ENCODE measurements at regions not wholly inside any gene's neighbourhood (a gene's known extent, or its start where the extent isn't known, plus 50 kb on each side); places are given as distances from the start of the nearest gene placed in this dataset.

DNA sequence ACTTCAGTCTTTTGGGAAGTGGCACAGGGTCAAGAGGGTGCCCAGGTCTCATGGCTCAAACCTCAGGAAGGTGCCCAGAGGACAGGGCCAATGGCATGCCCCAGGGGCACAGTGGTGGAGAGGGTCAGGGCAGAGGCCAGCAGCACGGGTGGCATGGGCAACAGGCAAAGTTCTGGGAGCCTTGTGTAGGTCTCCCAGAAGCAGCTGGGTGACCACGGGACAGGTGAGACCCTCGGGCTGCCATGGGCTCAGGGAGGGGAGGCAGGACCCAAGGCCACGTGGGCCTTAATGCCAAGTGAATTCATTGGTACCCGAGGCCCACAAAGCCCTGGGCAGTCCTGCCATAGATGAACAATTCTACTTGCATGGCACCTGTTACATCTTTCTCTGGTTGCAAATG is 72.4 kb upstream of the ADAMTS2 start:
- Histone ChIP-seq H3K4me3 (ENCODE audit: low read depth in 1 of 3, low read length in 3 of 3) (no peak overlapping the region), H3K36me3 (ENCODE audit: control insufficient read depth in 3 of 3, insufficient read depth in 2 of 3, low read depth in 1 of 3, low read length in 3 of 3) (no peaks in the 10 kb centered on the region), H3K9me3 (ENCODE audit: control insufficient read depth in 2 of 2, insufficient read depth in 1 of 2, low read depth in 1 of 2, low read length in 1 of 2) (no peaks in the 10 kb centered on the region), H3K4me1 (ENCODE audit: control insufficient read depth in 3 of 3, insufficient read depth in 2 of 3, low read depth in 1 of 3, low read length in 2 of 3) (no peaks in the 10 kb centered on the region), H3K27me3 (ENCODE audit: control insufficient read depth in 3 of 3, insufficient read depth in 3 of 3, low read length in 3 of 3) (peaks cover 0 to 2% (median 0%) of the 10 kb centered on the region in 3 donors), H3K27ac (ENCODE audit: low read depth in 1 of 3, low read length in 2 of 3) (no peak overlapping the region)
- FAIRE-seq (no peak), DNase-seq (no peak)
- 51 to 74% (median 54%) methylated on average over 5 of the region's 5 CpGs for WGBS, 3 donors

DNA sequence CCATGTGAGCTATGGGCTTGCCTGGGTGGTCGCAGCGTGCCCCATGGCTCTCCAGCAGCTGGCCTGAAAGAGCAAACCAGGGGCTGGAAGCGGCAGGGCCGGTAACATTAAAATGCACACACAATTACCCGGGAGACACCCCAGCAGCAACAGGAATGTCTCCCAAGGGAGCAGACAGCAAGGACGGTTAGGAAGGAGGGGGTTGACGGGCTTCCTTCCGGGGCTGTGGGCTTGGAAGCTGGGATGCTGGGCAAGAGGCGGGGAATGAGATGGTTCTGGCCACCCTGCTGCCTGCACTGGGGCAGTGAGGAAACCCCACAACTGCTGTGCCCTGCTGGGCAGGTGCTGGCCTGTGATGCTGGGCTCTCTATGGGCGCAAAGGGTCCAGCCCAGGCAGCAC is 71.8 kb upstream of the ADAMTS2 start:
- H3K9me3 ChIP-seq (ENCODE audit: control insufficient read depth in 2 of 2, insufficient read depth in 1 of 2, low read depth in 1 of 2, low read length in 1 of 2): no peaks in the 10 kb centered on the region
- H3K27ac ChIP-seq (ENCODE audit: low read depth in 1 of 3, low read length in 2 of 3): no peak overlapping the region
- FAIRE-seq (no peak), DNase-seq (no peak)
- 41 to 57% (median 48%) methylated on average over 10 of the region's 10 CpGs for WGBS, 3 donors
- H3K4me3 ChIP-seq (ENCODE audit: low read depth in 1 of 3, low read length in 3 of 3): no peak overlapping the region
- no peaks in the 10 kb centered on the region for H3K36me3 ChIP-seq (ENCODE audit: control insufficient read depth in 3 of 3, insufficient read depth in 2 of 3, low read depth in 1 of 3, low read length in 3 of 3)
- peaks cover 0 to 2% (median 0%) of the 10 kb centered on the region in 3 donors for H3K27me3 ChIP-seq (ENCODE audit: control insufficient read depth in 3 of 3, insufficient read depth in 3 of 3, low read length in 3 of 3)
- H3K4me1 ChIP-seq (ENCODE audit: control insufficient read depth in 3 of 3, insufficient read depth in 2 of 3, low read depth in 1 of 3, low read length in 2 of 3): no peaks in the 10 kb centered on the region

DNA sequence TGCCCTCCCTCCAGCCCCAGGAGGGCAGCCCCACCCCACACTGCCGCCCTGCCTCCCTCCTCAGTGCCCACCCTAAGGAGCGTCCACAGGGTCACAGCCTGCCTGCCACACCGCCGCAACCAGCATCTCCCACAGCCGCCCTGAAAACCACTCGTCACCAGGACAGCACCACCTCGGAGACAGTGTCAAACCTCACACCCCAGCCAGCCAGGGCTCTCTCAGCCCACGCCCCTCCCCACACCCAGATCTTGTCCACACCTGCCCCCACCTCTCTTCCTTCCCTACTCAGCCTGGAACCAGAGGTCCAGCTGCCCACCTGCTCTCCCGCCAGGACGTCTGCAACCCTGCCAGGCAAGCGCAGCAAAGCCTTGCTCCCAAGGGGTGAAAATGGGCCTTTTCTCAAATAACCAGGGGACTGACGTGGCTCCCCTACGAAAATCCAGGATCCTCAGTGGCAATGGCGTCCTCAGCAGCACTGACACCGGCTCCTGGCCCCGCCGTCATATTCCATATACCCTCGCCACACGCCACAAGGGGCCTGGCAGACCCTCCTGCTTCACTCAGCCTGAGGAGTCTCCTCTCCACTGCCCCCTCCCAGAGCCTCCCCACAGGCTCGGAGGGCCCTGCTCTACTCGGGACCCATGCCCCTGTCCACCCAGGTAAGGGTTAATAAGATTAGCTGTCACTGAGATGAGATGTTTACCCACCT is 71.0 kb upstream of the ADAMTS2 start:
- DNase-seq (no peak), FAIRE-seq (no peak)
- 71 to 82% (median 74%) methylated on average over 17 to 21 of the region's 21 CpGs for WGBS, 3 donors
- H3K9me3 ChIP-seq (ENCODE audit: control insufficient read depth in 2 of 2, insufficient read depth in 1 of 2, low read depth in 1 of 2, low read length in 1 of 2): no peaks in the 10 kb centered on the region
- no peak overlapping the region for H3K27ac ChIP-seq (ENCODE audit: low read depth in 1 of 3, low read length in 2 of 3)
- no peaks in the 10 kb centered on the region for H3K36me3 ChIP-seq (ENCODE audit: control insufficient read depth in 3 of 3, insufficient read depth in 2 of 3, low read depth in 1 of 3, low read length in 3 of 3)
- H3K4me3 ChIP-seq (ENCODE audit: low read depth in 1 of 3, low read length in 3 of 3): no peak overlapping the region
- no peaks in the 10 kb centered on the region for H3K4me1 ChIP-seq (ENCODE audit: control insufficient read depth in 3 of 3, insufficient read depth in 2 of 3, low read depth in 1 of 3, low read length in 2 of 3)
- peaks cover 0 to 2% (median 0%) of the 10 kb centered on the region in 3 donors for H3K27me3 ChIP-seq (ENCODE audit: control insufficient read depth in 3 of 3, insufficient read depth in 3 of 3, low read length in 3 of 3)

GRCh38 chr5:179415291-179416060 is 70.2 kb upstream of the ADAMTS2 start:
- WGBS, 3 donors: 81 to 90% (median 83%) methylated on average over 11 of the region's 11 CpGs
- H3K36me3 ChIP-seq (ENCODE audit: control insufficient read depth in 3 of 3, insufficient read depth in 2 of 3, low read depth in 1 of 3, low read length in 3 of 3): no peaks in the 10 kb centered on the region
- no peaks in the 10 kb centered on the region for H3K9me3 ChIP-seq (ENCODE audit: control insufficient read depth in 2 of 2, insufficient read depth in 1 of 2, low read depth in 1 of 2, low read length in 1 of 2)
- H3K27me3 ChIP-seq (ENCODE audit: control insufficient read depth in 3 of 3, insufficient read depth in 3 of 3, low read length in 3 of 3): peaks cover 0 to 2% (median 0%) of the 10 kb centered on the region in 3 donors
- FAIRE-seq: no peak
- no peaks in the 10 kb centered on the region for H3K4me1 ChIP-seq (ENCODE audit: control insufficient read depth in 3 of 3, insufficient read depth in 2 of 3, low read depth in 1 of 3, low read length in 2 of 3)
- no peak for DNase-seq
- H3K27ac ChIP-seq (ENCODE audit: low read depth in 1 of 3, low read length in 2 of 3): no peak overlapping the region
- H3K4me3 ChIP-seq (ENCODE audit: low read depth in 1 of 3, low read length in 3 of 3): no peak overlapping the region

GRCh38 chr5:179414459-179415261 is 69.4 kb upstream of the ADAMTS2 start:
- Histone ChIP-seq H3K27ac (ENCODE audit: low read depth in 1 of 3, low read length in 2 of 3) (no peak overlapping the region), H3K27me3 (ENCODE audit: control insufficient read depth in 3 of 3, insufficient read depth in 3 of 3, low read length in 3 of 3) (peaks cover 0 to 2% (median 0%) of the 10 kb centered on the region in 3 donors), H3K4me3 (ENCODE audit: low read depth in 1 of 3, low read length in 3 of 3) (no peak overlapping the region), H3K36me3 (ENCODE audit: control insufficient read depth in 3 of 3, insufficient read depth in 2 of 3, low read depth in 1 of 3, low read length in 3 of 3) (no peaks in the 10 kb centered on the region), H3K9me3 (ENCODE audit: control insufficient read depth in 2 of 2, insufficient read depth in 1 of 2, low read depth in 1 of 2, low read length in 1 of 2) (no peaks in the 10 kb centered on the region), H3K4me1 (ENCODE audit: control insufficient read depth in 3 of 3, insufficient read depth in 2 of 3, low read depth in 1 of 3, low read length in 2 of 3) (no peaks in the 10 kb centered on the region)
- WGBS, 3 donors: 61 to 71% (median 61%) methylated on average over 10 of the region's 10 CpGs
- DNase-seq: no peak
- FAIRE-seq: no peak

GRCh38 chr5:179413711-179414458 is 68.6 kb upstream of the ADAMTS2 start:
- no peaks in the 10 kb centered on the region for H3K9me3 ChIP-seq (ENCODE audit: control insufficient read depth in 2 of 2, insufficient read depth in 1 of 2, low read depth in 1 of 2, low read length in 1 of 2)
- H3K36me3 ChIP-seq (ENCODE audit: control insufficient read depth in 3 of 3, insufficient read depth in 2 of 3, low read depth in 1 of 3, low read length in 3 of 3): no peaks in the 10 kb centered on the region
- no peak for FAIRE-seq
- H3K27ac ChIP-seq (ENCODE audit: low read depth in 1 of 3, low read length in 2 of 3): no peak overlapping the region
- no peak for DNase-seq
- no peak overlapping the region for H3K4me3 ChIP-seq (ENCODE audit: low read depth in 1 of 3, low read length in 3 of 3)
- no peaks in the 10 kb centered on the region for H3K4me1 ChIP-seq (ENCODE audit: control insufficient read depth in 3 of 3, insufficient read depth in 2 of 3, low read depth in 1 of 3, low read length in 2 of 3)
- H3K27me3 ChIP-seq (ENCODE audit: control insufficient read depth in 3 of 3, insufficient read depth in 3 of 3, low read length in 3 of 3): peaks cover 0 to 2% (median 0%) of the 10 kb centered on the region in 3 donors
- WGBS, 3 donors: 80 to 85% (median 81%) methylated on average over 14 of the region's 14 CpGs

- DNase-seq (no peak), FAIRE-seq (no peak)
- Histone ChIP-seq H3K27me3 (ENCODE audit: control insufficient read depth in 3 of 3, insufficient read depth in 3 of 3, low read length in 3 of 3) (peaks cover 0 to 2% (median 0%) of the 10 kb centered on the region in 3 donors), H3K27ac (ENCODE audit: low read depth in 1 of 3, low read length in 2 of 3) (no peak overlapping the region), H3K4me3 (ENCODE audit: low read depth in 1 of 3, low read length in 3 of 3) (no peak overlapping the region), H3K9me3 (ENCODE audit: control insufficient read depth in 2 of 2, insufficient read depth in 1 of 2, low read depth in 1 of 2, low read length in 1 of 2) (no peaks in the 10 kb centered on the region), H3K36me3 (ENCODE audit: control insufficient read depth in 3 of 3, insufficient read depth in 2 of 3, low read depth in 1 of 3, low read length in 3 of 3) (no peaks in the 10 kb centered on the region), H3K4me1 (ENCODE audit: control insufficient read depth in 3 of 3, insufficient read depth in 2 of 3, low read depth in 1 of 3, low read length in 2 of 3) (no peaks in the 10 kb centered on the region)
- WGBS, 3 donors: 82 to 89% (median 85%) methylated on average over 11 of the region's 11 CpGs
Measured at GRCh38 chr5:179413086-179413690, 67.9 kb upstream of the ADAMTS2 start.

Data from small intestine (tissue), 7 donors.